NCI-H1694 treated with DMSO at 0.1 percent for 48 hours (cell line): ENCODE measurements at regions not wholly inside any gene's neighbourhood (a gene's known extent, or its start where the extent isn't known, plus 50 kb on each side); places are given as distances from the start of the nearest gene placed in this dataset.
"Not testable (repeated sequence)": the region's sequence is repeated elsewhere in the genome, so short reads cannot be mapped to it uniquely, and the experiment has no call there.

Experiments used
- DNase-seq: peaks from one replicate; lab custom pipeline; 2025; lab: John Stamatoyannopoulos, UW

DNA sequence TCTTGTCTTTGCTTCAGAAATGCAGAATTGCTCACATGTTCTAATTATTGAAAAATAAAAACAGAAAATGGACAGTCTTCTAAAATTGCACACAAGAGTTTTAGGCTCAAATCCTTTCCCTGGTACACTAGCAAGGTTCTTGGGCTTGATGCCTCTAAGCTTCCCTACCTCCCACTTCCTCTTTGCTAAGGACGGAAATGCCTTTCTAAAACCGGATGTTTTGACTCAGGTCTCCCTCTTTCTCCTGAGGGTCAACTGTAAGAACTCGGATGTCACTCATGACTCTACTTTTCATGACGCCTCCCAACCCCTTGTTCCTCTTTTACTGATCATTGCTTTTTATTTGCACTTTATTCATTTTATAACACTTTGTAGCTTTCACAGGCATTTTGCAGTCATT lies 613.5 kb downstream of the C6orf118 start:
- no peak for DNase-seq

DNA sequence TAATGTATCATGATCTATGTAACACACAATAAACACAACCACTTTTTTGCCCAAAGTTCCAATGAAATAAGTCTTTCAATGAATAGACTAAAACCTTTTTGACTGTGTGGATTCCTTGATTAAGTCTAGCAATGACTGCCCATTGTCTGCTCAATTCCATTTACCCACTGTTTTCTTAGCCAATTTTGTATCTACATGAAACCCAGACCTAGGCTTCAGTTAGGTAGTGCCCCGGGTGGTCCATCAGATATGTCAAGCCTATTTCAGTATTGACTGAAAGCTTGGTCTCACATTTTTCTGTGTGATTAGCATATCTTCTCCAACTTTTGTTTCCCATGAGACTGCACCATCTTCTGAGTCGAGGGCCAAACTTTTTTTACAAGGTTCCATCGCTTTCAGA lies 615.0 kb downstream of the C6orf118 start:
- no peak for DNase-seq

DNA sequence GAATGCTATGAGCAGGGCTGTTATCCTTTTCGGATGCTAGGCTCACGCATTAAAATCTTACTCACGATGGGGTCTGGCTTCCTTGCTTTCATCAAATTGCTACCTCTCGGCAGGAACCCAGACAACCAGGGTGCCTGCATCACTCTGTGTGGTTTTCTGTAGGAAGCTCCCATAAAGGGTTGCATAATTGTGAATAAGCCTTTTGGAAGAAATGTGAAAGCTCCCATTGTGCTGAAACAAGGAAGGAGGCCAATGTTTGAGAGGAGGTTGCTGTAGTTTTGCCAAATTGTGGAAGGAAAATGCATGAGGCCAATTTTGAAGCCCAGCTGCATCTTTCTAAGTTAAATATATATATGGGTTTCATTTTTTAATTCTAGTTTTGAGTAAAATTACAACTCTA lies 615.5 kb downstream of the C6orf118 start:
- DNase-seq: no peak

GRCh38 chr6:164692772-164693510 lies 616.5 kb downstream of the C6orf118 start:
- DNase-seq: no peak

- DNase-seq: no peak
These were observed 618.5 kb downstream of the C6orf118 start for GRCh38 chr6:164690702-164691500.

GRCh38 chr6:164690241-164690640 lies 619.2 kb downstream of the C6orf118 start:
- DNase-seq: no peak

GRCh38 chr6:164665328-164665727 lies 644.1 kb downstream of the C6orf118 start:
- DNase-seq: no peak

GRCh38 chr6:164663634-164664033 lies 645.8 kb downstream of the C6orf118 start:
- DNase-seq: no peak

- DNase-seq: no peak
These were observed 647.7 kb downstream of the C6orf118 start for GRCh38 chr6:164661716-164662115.

- DNase-seq: no peak
These were observed 648.6 kb downstream of the C6orf118 start for GRCh38 chr6:164660781-164661180.

DNA sequence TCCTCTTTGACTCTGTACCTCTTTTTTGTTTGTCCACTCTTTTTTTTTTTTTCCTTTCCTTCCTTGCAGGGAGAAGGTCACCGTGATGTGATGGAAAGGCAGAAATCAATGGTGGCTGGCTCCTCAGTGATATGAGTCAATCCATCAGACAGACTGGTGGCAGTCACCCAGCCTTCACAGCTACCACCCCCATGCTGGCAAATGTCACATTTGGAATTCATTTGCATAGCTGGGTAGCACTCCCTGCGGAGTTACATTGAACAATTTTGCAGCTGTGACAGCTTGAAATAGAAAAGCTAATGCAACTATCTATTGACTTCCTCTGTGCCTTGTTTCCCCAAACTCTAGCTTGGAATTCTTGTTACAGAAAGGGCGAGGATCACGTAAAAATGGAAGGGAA lies 668.4 kb downstream of the C6orf118 start:
- no peak for DNase-seq

- no peak for DNase-seq
These were observed 681.0 kb downstream of the C6orf118 start for GRCh38 chr6:164628302-164628931.

DNA sequence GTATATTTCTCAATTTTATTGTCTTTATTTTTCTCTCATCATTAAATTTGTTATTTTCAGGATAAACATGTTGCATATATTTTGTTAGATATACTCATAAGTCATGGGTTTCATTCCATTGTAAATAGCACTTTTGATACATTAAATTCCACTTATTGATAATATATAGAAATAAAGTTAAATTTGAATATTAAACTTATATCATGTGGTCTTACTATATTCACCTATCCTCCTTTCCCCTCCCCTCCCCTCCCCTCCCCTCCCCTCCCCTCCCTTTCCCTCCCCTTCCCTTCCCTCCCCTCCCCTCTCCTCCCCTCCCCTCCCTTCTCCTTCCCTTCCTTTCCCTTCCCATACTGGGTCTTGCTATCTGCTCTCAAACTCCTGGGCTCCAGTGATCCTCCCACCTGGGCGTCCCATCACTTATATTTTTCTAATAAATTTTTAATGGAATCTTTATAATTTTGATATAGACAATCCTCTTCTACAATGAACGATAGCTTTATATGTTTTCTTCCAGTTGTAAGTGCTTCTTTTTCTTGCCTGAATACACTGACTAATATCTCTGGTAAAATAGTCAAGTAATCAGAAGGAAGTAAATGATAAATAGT lies 692.4 kb downstream of the C6orf118 start:
- no peak for DNase-seq

DNA sequence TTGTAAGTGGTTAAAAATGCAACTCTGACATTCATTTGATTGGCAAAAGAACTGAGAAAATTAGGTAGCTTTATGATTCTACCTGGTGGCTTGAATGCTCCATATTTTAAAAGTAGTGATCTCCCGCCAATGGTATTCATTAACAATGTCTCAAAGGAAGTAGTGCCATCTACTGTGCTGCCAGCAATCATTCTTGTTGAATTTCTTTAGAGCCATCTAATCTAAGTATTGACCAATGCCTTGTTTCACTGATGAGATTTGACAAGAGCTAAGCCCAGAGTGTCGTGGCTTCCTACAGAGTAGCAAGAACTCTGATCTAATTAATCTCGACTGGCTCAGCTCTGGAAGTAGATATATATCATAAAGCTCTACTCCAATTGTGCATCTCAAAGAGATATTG lies 696.7 kb downstream of the C6orf118 start:
- DNase-seq: no peak

GRCh38 chr6:164610859-164611258 lies 698.5 kb downstream of the C6orf118 start:
- DNase-seq: not testable (repeated sequence)

GRCh38 chr6:164602415-164602814 lies 707.0 kb downstream of the C6orf118 start:
- not testable (repeated sequence) for DNase-seq

- DNase-seq: no peak
These were observed 727.8 kb downstream of the C6orf118 start for GRCh38 chr6:164581563-164581962.

- DNase-seq: no peak
These were observed 730.4 kb downstream of the C6orf118 start for GRCh38 chr6:164579035-164579434.

DNA sequence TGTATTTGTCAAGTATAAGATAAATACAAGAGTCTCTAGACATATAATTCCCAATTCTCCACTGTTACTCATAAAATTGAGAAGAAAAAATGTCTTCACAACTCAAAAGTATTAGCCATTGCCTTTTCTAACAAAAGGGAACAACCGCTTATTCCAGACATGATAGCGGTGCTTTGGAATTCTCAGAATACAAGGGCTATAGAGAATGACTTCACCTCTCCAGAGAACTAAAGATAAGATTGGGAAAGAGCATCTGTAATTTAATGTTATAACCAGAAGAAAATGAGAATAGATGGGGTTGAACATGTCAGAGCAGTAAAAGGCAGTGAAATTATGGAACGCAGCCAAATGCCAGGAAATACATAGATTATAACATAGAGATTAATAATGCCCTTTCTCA lies 730.8 kb downstream of the C6orf118 start:
- no peak for DNase-seq

- DNase-seq: no peak
These were observed 738.6 kb downstream of the C6orf118 start for GRCh38 chr6:164570801-164571200.

- no peak for DNase-seq
These were observed 739.9 kb downstream of the C6orf118 start for GRCh38 chr6:164569509-164569908.

GRCh38 chr6:164563924-164564323 lies 745.5 kb downstream of the C6orf118 start:
- DNase-seq: no peak

DNA sequence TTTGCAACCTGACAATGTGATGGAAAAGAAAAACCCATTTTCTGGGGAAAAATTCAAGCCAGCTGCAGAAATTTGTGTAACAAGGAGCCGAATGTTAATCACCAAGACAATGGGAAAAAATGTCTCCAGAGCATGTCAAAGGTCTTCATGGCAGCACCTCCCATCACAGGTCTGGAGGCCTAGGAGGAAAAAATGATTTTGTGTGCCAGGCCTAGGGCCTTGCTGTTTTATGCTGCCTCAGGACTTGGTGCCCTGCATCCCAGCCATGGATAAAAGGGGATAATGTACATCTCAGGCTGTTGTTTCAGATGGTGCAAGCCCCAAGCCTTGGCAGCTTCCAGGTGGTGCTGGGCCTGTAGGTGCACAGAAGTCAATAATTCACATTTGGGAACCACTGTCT lies 747.7 kb downstream of the C6orf118 start:
- no peak for DNase-seq
